ENCODE measurements at regions not wholly inside any gene's neighbourhood (a gene's known extent, or its start where the extent isn't known, plus 50 kb on each side); places are given as distances from the start of the nearest gene placed in this dataset.

DNA sequence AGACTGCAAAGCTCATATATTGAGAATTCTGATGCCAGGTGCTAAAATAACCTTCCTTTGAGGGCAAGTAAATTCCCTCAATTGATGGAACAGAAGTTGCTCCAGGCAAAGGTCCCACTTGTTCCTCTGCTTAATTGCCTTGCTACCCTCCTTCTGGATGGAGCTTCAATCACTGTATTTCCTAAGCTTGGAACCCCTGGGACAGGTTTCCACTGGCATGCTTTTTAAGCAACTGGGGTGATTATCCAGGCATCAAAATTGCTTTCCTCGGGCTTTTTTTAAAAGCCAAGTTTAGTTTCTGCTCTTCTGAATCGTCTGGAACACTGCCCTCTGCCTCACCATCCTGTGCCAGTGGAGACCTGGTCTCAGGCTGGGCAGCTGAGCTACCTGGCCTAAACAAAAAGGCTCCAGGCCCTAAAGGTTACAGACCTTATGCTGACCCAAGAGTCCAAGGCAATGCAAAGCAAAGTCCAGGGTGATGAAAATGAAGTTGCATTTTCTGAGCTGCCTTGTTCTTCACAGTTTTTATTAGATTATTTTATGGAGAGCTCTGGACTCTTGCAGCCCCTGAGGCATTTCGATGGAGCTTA is 167.9 kb upstream of the CD180 start:
- Histone ChIP-seq H4K8ac (ENCODE audit: low read length) (no peak overlapping the region), H3K4me1 (ENCODE audit: control insufficient read depth, insufficient read depth, low read depth, low read length) (no peaks in the 10 kb centered on the region), H3K14ac (ENCODE audit: low read length in 2 of 2) (no peak overlapping the region), H3K9ac (ENCODE audit: low read length) (no peak overlapping the region), H2BK120ac (ENCODE audit: low read depth, low read length) (no peak overlapping the region), H2BK12ac (ENCODE audit: low read length in 2 of 2) (no peak overlapping the region), H3K4ac (ENCODE audit: low read depth in 1 of 2, low read length in 2 of 2) (no peak overlapping the region), H2BK15ac (ENCODE audit: low read depth, poor library complexity, severe bottlenecking) (no peak overlapping the region), H3K23ac (ENCODE audit: low read length in 2 of 2) (no peak overlapping the region), H2BK5ac (ENCODE audit: low read depth, low read length, poor library complexity, severe bottlenecking) (no peak overlapping the region), H4K91ac (ENCODE audit: low read length) (peak overlapping the region; percentile 18), H2AK5ac (ENCODE audit: low read length, severe bottlenecking) (no peak overlapping the region), H3K36me3 (ENCODE audit: control insufficient read depth in 1 of 2, insufficient read depth in 2 of 2, low read depth in 1 of 2, low read length in 2 of 2) (no peaks in the 10 kb centered on the region), H2AFZ (ENCODE audit: low read depth, low read length) (no peak overlapping the region), H3K9me3 (ENCODE audit: control insufficient read depth, low read length) (no peaks in the 10 kb centered on the region), H3K79me1 (replicated peaks; ENCODE audit: low read length, poor library complexity, severe bottlenecking) (no peaks in the 10 kb centered on the region), H3K27me3 (ENCODE audit: control insufficient read depth in 1 of 2, insufficient read depth in 1 of 2, low read length in 2 of 2) (no peaks in the 10 kb centered on the region), H3K4me3 (ENCODE audit: insufficient read depth in 1 of 2, low read depth in 1 of 2, low read length in 2 of 2) (no peak overlapping the region), H3K18ac (ENCODE audit: low read depth in 1 of 2, low read length in 2 of 2) (no peak overlapping the region), H3K27ac (ENCODE audit: low read length, poor library complexity, severe bottlenecking) (no peak overlapping the region), H3K4me2 (ENCODE audit: low read length, poor library complexity, severe bottlenecking) (no peak overlapping the region)
- DNase-seq: no peak
- WGBS: 92% methylated on average over 2 of the region's 3 CpGs

DNA sequence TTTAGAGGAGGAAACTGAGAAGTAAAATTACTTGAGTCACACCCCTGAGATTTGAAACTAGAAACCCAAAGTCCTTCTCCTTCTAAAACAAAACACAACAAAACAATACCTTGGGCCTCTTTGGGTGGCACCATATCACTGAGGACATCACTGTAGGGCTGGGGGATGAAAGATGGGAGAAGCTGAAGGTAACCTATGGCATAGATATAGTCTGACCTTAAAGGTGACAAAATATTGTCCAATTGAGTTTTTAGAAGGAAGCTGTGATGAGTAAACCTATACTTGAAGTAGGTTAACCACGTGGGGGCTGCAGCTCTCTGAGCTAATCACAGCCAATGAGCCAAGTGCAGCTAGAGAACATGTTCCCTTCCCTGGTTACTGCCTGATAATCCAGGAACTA is 167.4 kb upstream of the CD180 start:
- Histone ChIP-seq H3K27me3 (ENCODE audit: control insufficient read depth in 1 of 2, insufficient read depth in 1 of 2, low read length in 2 of 2) (no peaks in the 10 kb centered on the region), H3K79me1 (replicated peaks; ENCODE audit: low read length, poor library complexity, severe bottlenecking) (no peaks in the 10 kb centered on the region), H3K23ac (ENCODE audit: low read length in 2 of 2) (no peak overlapping the region), H3K4me2 (ENCODE audit: low read length, poor library complexity, severe bottlenecking) (no peak overlapping the region), H3K9ac (ENCODE audit: low read length) (no peak overlapping the region), H4K91ac (ENCODE audit: low read length) (no peak overlapping the region), H2BK120ac (ENCODE audit: low read depth, low read length) (no peak overlapping the region), H2BK12ac (ENCODE audit: low read length in 2 of 2) (no peak overlapping the region), H2AFZ (ENCODE audit: low read depth, low read length) (no peak overlapping the region), H3K18ac (ENCODE audit: low read depth in 1 of 2, low read length in 2 of 2) (no peak overlapping the region), H3K9me3 (ENCODE audit: control insufficient read depth, low read length) (no peaks in the 10 kb centered on the region), H3K36me3 (ENCODE audit: control insufficient read depth in 1 of 2, insufficient read depth in 2 of 2, low read depth in 1 of 2, low read length in 2 of 2) (no peaks in the 10 kb centered on the region), H3K27ac (ENCODE audit: low read length, poor library complexity, severe bottlenecking) (no peak overlapping the region), H3K4ac (ENCODE audit: low read depth in 1 of 2, low read length in 2 of 2) (no peak overlapping the region), H2BK15ac (ENCODE audit: low read depth, poor library complexity, severe bottlenecking) (no peak overlapping the region), H2AK5ac (ENCODE audit: low read length, severe bottlenecking) (no peak overlapping the region), H4K8ac (ENCODE audit: low read length) (no peak overlapping the region), H2BK5ac (ENCODE audit: low read depth, low read length, poor library complexity, severe bottlenecking) (no peak overlapping the region), H3K14ac (ENCODE audit: low read length in 2 of 2) (no peak overlapping the region), H3K4me1 (ENCODE audit: control insufficient read depth, insufficient read depth, low read depth, low read length) (no peaks in the 10 kb centered on the region), H3K4me3 (ENCODE audit: insufficient read depth in 1 of 2, low read depth in 1 of 2, low read length in 2 of 2) (no peak overlapping the region)
- 43% methylated on average over 1 of the region's 1 CpG for WGBS
- no peak for DNase-seq

DNA sequence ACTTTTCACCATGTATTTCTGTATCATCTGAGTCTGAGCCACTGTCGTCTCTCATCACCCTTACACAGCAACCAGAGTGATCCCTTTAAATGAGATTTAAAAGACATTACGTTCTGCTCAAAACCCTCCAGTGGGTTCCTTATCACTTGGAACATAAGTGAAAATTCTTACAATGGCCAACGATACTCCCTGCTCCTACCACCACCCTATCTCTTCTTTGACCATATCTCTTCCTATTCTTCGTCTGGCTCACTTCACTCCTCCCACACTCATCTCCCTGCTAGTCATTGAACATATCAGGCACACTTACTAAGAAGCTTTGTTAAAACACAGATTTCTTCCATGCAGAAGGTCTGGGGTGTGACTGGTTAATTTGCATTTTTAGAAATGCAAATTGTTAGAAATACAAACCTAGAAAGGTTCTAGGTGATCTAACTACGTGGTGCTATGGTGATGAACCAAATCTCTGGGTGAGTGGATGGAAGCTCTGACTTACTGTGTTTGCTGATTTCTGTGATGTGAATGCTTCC is 166.6 kb upstream of the CD180 start:
- Histone ChIP-seq H3K27me3 (ENCODE audit: control insufficient read depth in 1 of 2, insufficient read depth in 1 of 2, low read length in 2 of 2) (no peaks in the 10 kb centered on the region), H2AK5ac (ENCODE audit: low read length, severe bottlenecking) (no peak overlapping the region), H3K4me2 (ENCODE audit: low read length, poor library complexity, severe bottlenecking) (no peak overlapping the region), H2BK120ac (ENCODE audit: low read depth, low read length) (no peak overlapping the region), H2AFZ (ENCODE audit: low read depth, low read length) (no peak overlapping the region), H3K14ac (ENCODE audit: low read length in 2 of 2) (no peak overlapping the region), H2BK12ac (ENCODE audit: low read length in 2 of 2) (no peak overlapping the region), H3K23ac (ENCODE audit: low read length in 2 of 2) (no peak overlapping the region), H4K91ac (ENCODE audit: low read length) (no peak overlapping the region), H2BK5ac (ENCODE audit: low read depth, low read length, poor library complexity, severe bottlenecking) (no peak overlapping the region), H3K18ac (ENCODE audit: low read depth in 1 of 2, low read length in 2 of 2) (peak overlapping the region in 1 of 2 experiments; percentile 9), H3K27ac (ENCODE audit: low read length, poor library complexity, severe bottlenecking) (no peak overlapping the region), H3K9me3 (ENCODE audit: control insufficient read depth, low read length) (no peaks in the 10 kb centered on the region), H3K4me1 (ENCODE audit: control insufficient read depth, insufficient read depth, low read depth, low read length) (no peaks in the 10 kb centered on the region), H3K4ac (ENCODE audit: low read depth in 1 of 2, low read length in 2 of 2) (peak overlapping the region in 1 of 2 experiments; percentile 27), H4K8ac (ENCODE audit: low read length) (peak overlapping the region; percentile 42), H3K9ac (ENCODE audit: low read length) (no peak overlapping the region), H3K4me3 (ENCODE audit: insufficient read depth in 1 of 2, low read depth in 1 of 2, low read length in 2 of 2) (no peak overlapping the region), H2BK15ac (ENCODE audit: low read depth, poor library complexity, severe bottlenecking) (no peak overlapping the region), H3K36me3 (ENCODE audit: control insufficient read depth in 1 of 2, insufficient read depth in 2 of 2, low read depth in 1 of 2, low read length in 2 of 2) (no peaks in the 10 kb centered on the region), H3K79me1 (replicated peaks; ENCODE audit: low read length, poor library complexity, severe bottlenecking) (no peaks in the 10 kb centered on the region)
- DNase-seq: no peak
- 86% methylated on average over 5 of the region's 5 CpGs for WGBS

DNA sequence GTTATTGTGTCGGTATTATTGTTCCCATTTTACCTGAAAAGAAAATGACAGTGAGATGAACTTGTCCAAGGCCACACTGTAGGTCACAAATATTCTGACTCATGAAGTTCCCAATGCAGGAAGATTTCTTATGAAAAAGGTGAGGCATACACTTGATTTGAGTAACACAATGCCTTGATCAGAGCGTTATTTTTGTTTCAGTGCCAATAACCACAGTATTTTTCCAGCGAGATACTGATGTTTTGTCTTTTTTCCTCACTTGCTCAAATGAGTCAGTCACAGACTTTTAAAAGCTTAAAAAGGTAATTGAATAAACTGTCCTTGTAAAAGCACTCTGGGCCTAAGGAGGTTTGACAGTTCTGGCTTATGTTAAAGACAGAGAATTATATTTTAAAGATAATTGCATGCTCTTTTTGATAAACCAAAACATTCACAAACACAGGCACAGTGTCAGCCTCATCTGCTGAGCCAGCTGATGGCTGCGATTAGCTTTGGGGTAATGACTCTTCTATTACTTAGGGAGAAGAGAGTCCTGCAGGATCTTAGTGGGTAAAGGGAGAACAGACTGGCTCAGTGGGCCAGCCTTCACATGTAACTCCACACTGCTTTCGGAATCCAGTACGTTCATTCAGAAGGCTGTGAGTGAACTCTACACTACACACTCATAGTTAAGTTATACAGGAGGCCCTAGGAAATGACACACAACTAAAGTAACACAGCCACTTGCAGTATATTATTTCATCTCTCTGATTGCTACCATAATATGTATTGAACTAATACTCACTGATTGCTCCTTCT is 165.5 kb upstream of the CD180 start:
- no peak overlapping the region for H3K9ac ChIP-seq (ENCODE audit: low read length)
- no peak overlapping the region for H3K14ac ChIP-seq (ENCODE audit: low read length in 2 of 2)

More for the DNA sequence above, 165.5 kb upstream of the CD180 start:
- Histone ChIP-seq H3K18ac (ENCODE audit: low read depth in 1 of 2, low read length in 2 of 2) (no peak overlapping the region), H3K4me3 (ENCODE audit: insufficient read depth in 1 of 2, low read depth in 1 of 2, low read length in 2 of 2) (no peak overlapping the region), H3K27me3 (ENCODE audit: control insufficient read depth in 1 of 2, insufficient read depth in 1 of 2, low read length in 2 of 2) (no peaks in the 10 kb centered on the region), H2BK12ac (ENCODE audit: low read length in 2 of 2) (no peak overlapping the region), H2BK5ac (ENCODE audit: low read depth, low read length, poor library complexity, severe bottlenecking) (no peak overlapping the region), H2AFZ (ENCODE audit: low read depth, low read length) (no peak overlapping the region), H3K9me3 (ENCODE audit: control insufficient read depth, low read length) (no peaks in the 10 kb centered on the region), H2BK120ac (ENCODE audit: low read depth, low read length) (no peak overlapping the region), H3K23ac (ENCODE audit: low read length in 2 of 2) (no peak overlapping the region), H3K4ac (ENCODE audit: low read depth in 1 of 2, low read length in 2 of 2) (no peak overlapping the region), H2BK15ac (ENCODE audit: low read depth, poor library complexity, severe bottlenecking) (no peak overlapping the region), H3K4me2 (ENCODE audit: low read length, poor library complexity, severe bottlenecking) (no peak overlapping the region), H3K27ac (ENCODE audit: low read length, poor library complexity, severe bottlenecking) (no peak overlapping the region), H4K91ac (ENCODE audit: low read length) (no peak overlapping the region), H3K4me1 (ENCODE audit: control insufficient read depth, insufficient read depth, low read depth, low read length) (no peaks in the 10 kb centered on the region), H3K79me1 (replicated peaks; ENCODE audit: low read length, poor library complexity, severe bottlenecking) (no peaks in the 10 kb centered on the region), H2AK5ac (ENCODE audit: low read length, severe bottlenecking) (no peak overlapping the region), H3K36me3 (ENCODE audit: control insufficient read depth in 1 of 2, insufficient read depth in 2 of 2, low read depth in 1 of 2, low read length in 2 of 2) (no peaks in the 10 kb centered on the region), H4K8ac (ENCODE audit: low read length) (peak overlapping the region; percentile 51)
- WGBS: 71% methylated on average over 6 of the region's 6 CpGs
- peak; percentile 30 for DNase-seq
